ENCODE measurements at regions not wholly inside any gene's neighbourhood (a gene's known extent, or its start where the extent isn't known, plus 50 kb on each side); places are given as distances from the start of the nearest gene placed in this dataset.

- intact Hi-C loops (cut with DNase I; ENCODE audit: low total_unique reads), result no loop called here
- no peak for DNase-seq
- H3K36me3 ChIP-seq, result no peaks in the 10 kb centered on the region
- TF ChIP-seq POLR2A (IDR thresholded peaks at IDR 0.05) (no peak), CTCF (IDR thresholded peaks at IDR 0.05 in 4 of 5, conservative IDR thresholded peaks at IDR 0.05 in 1 of 5) (no peak)
- H3K27me3 ChIP-seq, result no peaks in the 10 kb centered on the region
- no peaks in the 10 kb centered on the region for H3K4me1 ChIP-seq
- no peaks in the 10 kb centered on the region for H3K9me3 ChIP-seq
- no peak overlapping the region for H3K4me3 ChIP-seq
- in situ Hi-C loops (cut with MboI; ENCODE audit: low sequenced_read_pairs in 4 of 4), result no loop called here
- H3K27ac ChIP-seq, result no peak overlapping the region
- ATAC-seq, result no peak
Measured at GRCh38 chr2:198356157-198356556, 551.8 kb downstream of the PLCL1 start.

- no peak for ATAC-seq
- intact Hi-C loops (cut with DNase I; ENCODE audit: low total_unique reads) (no loop called here), in situ Hi-C loops (cut with MboI; ENCODE audit: low sequenced_read_pairs in 4 of 4) (no loop called here)
Measured at GRCh38 chr2:198351647-198352046, 547.3 kb downstream of the PLCL1 start.

GRCh38 chr2:198347946-198348345 lies 543.6 kb downstream of the PLCL1 start:
- H3K27me3 ChIP-seq, result no peaks in the 10 kb centered on the region
- ATAC-seq (no peak), DNase-seq (no peak)
- no peaks in the 10 kb centered on the region for H3K36me3 ChIP-seq
- no peaks in the 10 kb centered on the region for H3K4me1 ChIP-seq
- no peaks in the 10 kb centered on the region for H3K9me3 ChIP-seq
- TF ChIP-seq CTCF (IDR thresholded peaks at IDR 0.05 in 4 of 5, conservative IDR thresholded peaks at IDR 0.05 in 1 of 5) (no peak), POLR2A (IDR thresholded peaks at IDR 0.05) (no peak)
- no peak overlapping the region for H3K4me3 ChIP-seq
- intact Hi-C loops (cut with DNase I; ENCODE audit: low total_unique reads), result no loop called here
- in situ Hi-C loops (cut with MboI; ENCODE audit: low sequenced_read_pairs in 4 of 4), result no loop called here
- no peak overlapping the region for H3K27ac ChIP-seq

More at GRCh38 chr2:198351647-198352046, 547.3 kb downstream of the PLCL1 start:
- Histone ChIP-seq H3K4me1 (no peaks in the 10 kb centered on the region), H3K27me3 (no peaks in the 10 kb centered on the region), H3K27ac (no peak overlapping the region), H3K4me3 (no peak overlapping the region), H3K9me3 (no peaks in the 10 kb centered on the region), H3K36me3 (no peaks in the 10 kb centered on the region)
- no peak for DNase-seq
- TF ChIP-seq POLR2A (IDR thresholded peaks at IDR 0.05) (no peak), CTCF (IDR thresholded peaks at IDR 0.05 in 4 of 5, conservative IDR thresholded peaks at IDR 0.05 in 1 of 5) (no peak)

GRCh38 chr2:198347349-198347748 lies 543.0 kb downstream of the PLCL1 start:
- H3K9me3 ChIP-seq, result no peaks in the 10 kb centered on the region
- in situ Hi-C loops (cut with MboI; ENCODE audit: low sequenced_read_pairs in 4 of 4) (no loop called here), intact Hi-C loops (cut with DNase I; ENCODE audit: low total_unique reads) (no loop called here)
- H3K27me3 ChIP-seq, result no peaks in the 10 kb centered on the region
- TF ChIP-seq CTCF (IDR thresholded peaks at IDR 0.05 in 4 of 5, conservative IDR thresholded peaks at IDR 0.05 in 1 of 5), result no peak
- no peak for TF ChIP-seq POLR2A (IDR thresholded peaks at IDR 0.05)
- no peaks in the 10 kb centered on the region for H3K36me3 ChIP-seq
- DNase-seq, result no peak
- ATAC-seq, result no peak
- H3K4me3 ChIP-seq, result no peak overlapping the region
- H3K27ac ChIP-seq, result no peak overlapping the region
- no peaks in the 10 kb centered on the region for H3K4me1 ChIP-seq

- Histone ChIP-seq H3K27me3 (no peaks in the 10 kb centered on the region), H3K4me1 (no peaks in the 10 kb centered on the region), H3K9me3 (no peaks in the 10 kb centered on the region), H3K27ac (no peak overlapping the region), H3K4me3 (no peak overlapping the region), H3K36me3 (no peaks in the 10 kb centered on the region)
- TF ChIP-seq POLR2A (IDR thresholded peaks at IDR 0.05), result no peak
- no peak for TF ChIP-seq CTCF (IDR thresholded peaks at IDR 0.05 in 4 of 5, conservative IDR thresholded peaks at IDR 0.05 in 1 of 5)
- no peak for ATAC-seq
- in situ Hi-C loops (cut with MboI; ENCODE audit: low sequenced_read_pairs in 4 of 4) (no loop called here), intact Hi-C loops (cut with DNase I; ENCODE audit: low total_unique reads) (no loop called here)
- DNase-seq, result no peak
Measured at GRCh38 chr2:198343471-198343870, 539.1 kb downstream of the PLCL1 start.

Measured in gastrocnemius medialis (tissue), 4 donors.